ENCODE measurements at regions not wholly inside any gene's neighbourhood (a gene's known extent, or its start where the extent isn't known, plus 50 kb on each side); places are given as distances from the start of the nearest gene placed in this dataset.
A peak's percentile ranks its signal among the peaks of the same experiment; 100 is the strongest.

GRCh38 chr5:4424895-4425294 lies 715.2 kb upstream of the ADAMTS16 start:
- Mint-ChIP-seq H3K27me3 (no peaks in the 10 kb centered on the region), H3K27ac (no peak overlapping the region), H3K9me3 (peaks cover 12% of the 10 kb centered on the region), H3K4me1 (no peaks in the 10 kb centered on the region), H3K36me3 (ENCODE audit: low read depth) (no peaks in the 10 kb centered on the region), H3K4me3 (no peak overlapping the region)
- intact Hi-C loops (cut with micrococcal nuclease), result no loop called here
- DNase-seq, result no peak

GRCh38 chr5:4440536-4440935 lies 699.6 kb upstream of the ADAMTS16 start:
- Mint-ChIP-seq H3K4me3 (no peak overlapping the region), H3K36me3 (ENCODE audit: low read depth) (no peaks in the 10 kb centered on the region), H3K9me3 (peaks cover 11% of the 10 kb centered on the region), H3K4me1 (no peaks in the 10 kb centered on the region), H3K27ac (no peak overlapping the region), H3K27me3 (no peaks in the 10 kb centered on the region)
- intact Hi-C loops (cut with micrococcal nuclease), result no loop called here
- no peak for DNase-seq

- DNase-seq, result no peak
- Mint-ChIP-seq H3K27ac (no peak overlapping the region), H3K27me3 (no peaks in the 10 kb centered on the region), H3K9me3 (peaks cover 13% of the 10 kb centered on the region), H3K4me3 (no peak overlapping the region), H3K4me1 (no peaks in the 10 kb centered on the region), H3K36me3 (ENCODE audit: low read depth) (no peaks in the 10 kb centered on the region)
- intact Hi-C loops (cut with micrococcal nuclease), result no loop called here
These were observed 697.9 kb upstream of the ADAMTS16 start for GRCh38 chr5:4442221-4442620.

GRCh38 chr5:4447657-4448056 lies 692.5 kb upstream of the ADAMTS16 start:
- H3K27me3 Mint-ChIP-seq, result no peaks in the 10 kb centered on the region
- peaks cover 5% of the 10 kb centered on the region for H3K9me3 Mint-ChIP-seq
- intact Hi-C loops (cut with micrococcal nuclease), result no loop called here
- DNase-seq, result no peak
- no peaks in the 10 kb centered on the region for H3K4me1 Mint-ChIP-seq
- no peak overlapping the region for H3K4me3 Mint-ChIP-seq
- no peak overlapping the region for H3K27ac Mint-ChIP-seq
- no peaks in the 10 kb centered on the region for H3K36me3 Mint-ChIP-seq (ENCODE audit: low read depth)

GRCh38 chr5:4453655-4454054 lies 686.5 kb upstream of the ADAMTS16 start:
- no peak for DNase-seq
- no peaks in the 10 kb centered on the region for H3K36me3 Mint-ChIP-seq (ENCODE audit: low read depth)
- H3K4me3 Mint-ChIP-seq, result no peak overlapping the region
- no peak overlapping the region for H3K27ac Mint-ChIP-seq
- intact Hi-C loops (cut with micrococcal nuclease), result no loop called here
- H3K4me1 Mint-ChIP-seq, result no peaks in the 10 kb centered on the region
- no peaks in the 10 kb centered on the region for H3K27me3 Mint-ChIP-seq
- H3K9me3 Mint-ChIP-seq, result no peaks in the 10 kb centered on the region

- peaks cover 10% of the 10 kb centered on the region for H3K9me3 Mint-ChIP-seq
- H3K27me3 Mint-ChIP-seq, result no peaks in the 10 kb centered on the region
- intact Hi-C loops (cut with micrococcal nuclease), result no loop called here
- H3K36me3 Mint-ChIP-seq (ENCODE audit: low read depth), result no peaks in the 10 kb centered on the region
- no peak overlapping the region for H3K27ac Mint-ChIP-seq
- no peaks in the 10 kb centered on the region for H3K4me1 Mint-ChIP-seq
- no peak for DNase-seq
- no peak overlapping the region for H3K4me3 Mint-ChIP-seq
These were observed 660.7 kb upstream of the ADAMTS16 start for GRCh38 chr5:4479426-4479825.

- intact Hi-C loops (cut with micrococcal nuclease), result no loop called here
- Mint-ChIP-seq H3K9me3 (peaks cover 10% of the 10 kb centered on the region), H3K4me3 (no peak overlapping the region), H3K36me3 (ENCODE audit: low read depth) (no peaks in the 10 kb centered on the region), H3K4me1 (no peaks in the 10 kb centered on the region), H3K27me3 (no peaks in the 10 kb centered on the region), H3K27ac (no peak overlapping the region)
- no peak for DNase-seq
These were observed 659.4 kb upstream of the ADAMTS16 start for GRCh38 chr5:4480528-4481349.

GRCh38 chr5:4487581-4487980 lies 652.5 kb upstream of the ADAMTS16 start:
- no peaks in the 10 kb centered on the region for H3K36me3 Mint-ChIP-seq (ENCODE audit: low read depth)
- H3K4me3 Mint-ChIP-seq, result no peak overlapping the region
- peaks cover 3% of the 10 kb centered on the region for H3K9me3 Mint-ChIP-seq
- peaks cover 1% of the 10 kb centered on the region for H3K4me1 Mint-ChIP-seq
- no peaks in the 10 kb centered on the region for H3K27me3 Mint-ChIP-seq
- DNase-seq, result no peak
- H3K27ac Mint-ChIP-seq, result no peak overlapping the region
- intact Hi-C loops (cut with micrococcal nuclease), result no loop called here

GRCh38 chr5:4511996-4512656 lies 628.0 kb upstream of the ADAMTS16 start:
- intact Hi-C loops (cut with micrococcal nuclease), result no loop called here
- H3K27ac Mint-ChIP-seq, result no peak overlapping the region

GRCh38 chr5:4513381-4513780 lies 626.7 kb upstream of the ADAMTS16 start:
- no peak overlapping the region for H3K4me3 Mint-ChIP-seq
- intact Hi-C loops (cut with micrococcal nuclease), result no loop called here
- no peaks in the 10 kb centered on the region for H3K4me1 Mint-ChIP-seq
- peaks cover 4% of the 10 kb centered on the region for H3K9me3 Mint-ChIP-seq
- H3K27me3 Mint-ChIP-seq, result no peaks in the 10 kb centered on the region
- H3K27ac Mint-ChIP-seq, result no peak overlapping the region
- no peak for DNase-seq
- no peaks in the 10 kb centered on the region for H3K36me3 Mint-ChIP-seq (ENCODE audit: low read depth)

More at GRCh38 chr5:4511996-4512656, 628.0 kb upstream of the ADAMTS16 start:
- H3K4me1 Mint-ChIP-seq, result no peaks in the 10 kb centered on the region
- H3K9me3 Mint-ChIP-seq, result peaks cover 5% of the 10 kb centered on the region
- DNase-seq, result no peak
- no peak overlapping the region for H3K4me3 Mint-ChIP-seq
- H3K36me3 Mint-ChIP-seq (ENCODE audit: low read depth), result no peaks in the 10 kb centered on the region
- H3K27me3 Mint-ChIP-seq, result no peaks in the 10 kb centered on the region

- Mint-ChIP-seq H3K27ac (no peak overlapping the region), H3K4me1 (no peaks in the 10 kb centered on the region), H3K9me3 (peaks cover 4% of the 10 kb centered on the region), H3K27me3 (no peaks in the 10 kb centered on the region), H3K4me3 (no peak overlapping the region), H3K36me3 (ENCODE audit: low read depth) (no peaks in the 10 kb centered on the region)
- intact Hi-C loops (cut with micrococcal nuclease), result no loop called here
- DNase-seq, result no peak
These were observed 626.0 kb upstream of the ADAMTS16 start for GRCh38 chr5:4514067-4514648.

- DNase-seq, result no peak
- H3K4me3 Mint-ChIP-seq, result no peak overlapping the region
- peaks cover 7% of the 10 kb centered on the region for H3K9me3 Mint-ChIP-seq
- H3K27me3 Mint-ChIP-seq, result no peaks in the 10 kb centered on the region
- intact Hi-C loops (cut with micrococcal nuclease), result no loop called here
- H3K4me1 Mint-ChIP-seq, result no peaks in the 10 kb centered on the region
- H3K27ac Mint-ChIP-seq, result no peak overlapping the region
- no peaks in the 10 kb centered on the region for H3K36me3 Mint-ChIP-seq (ENCODE audit: low read depth)
These were observed 621.0 kb upstream of the ADAMTS16 start for GRCh38 chr5:4518903-4519672.

GRCh38 chr5:4520559-4520958 lies 619.6 kb upstream of the ADAMTS16 start:
- H3K4me1 Mint-ChIP-seq, result no peaks in the 10 kb centered on the region
- no peaks in the 10 kb centered on the region for H3K27me3 Mint-ChIP-seq
- H3K36me3 Mint-ChIP-seq (ENCODE audit: low read depth), result no peaks in the 10 kb centered on the region
- peaks cover 3% of the 10 kb centered on the region for H3K9me3 Mint-ChIP-seq
- no peak overlapping the region for H3K4me3 Mint-ChIP-seq
- intact Hi-C loops (cut with micrococcal nuclease), result no loop called here
- no peak overlapping the region for H3K27ac Mint-ChIP-seq
- DNase-seq, result no peak

- no peaks in the 10 kb centered on the region for H3K36me3 Mint-ChIP-seq (ENCODE audit: low read depth)
- no peaks in the 10 kb centered on the region for H3K27me3 Mint-ChIP-seq
- no peak overlapping the region for H3K4me3 Mint-ChIP-seq
- H3K9me3 Mint-ChIP-seq, result peaks cover 3% of the 10 kb centered on the region
- H3K4me1 Mint-ChIP-seq, result no peaks in the 10 kb centered on the region
- intact Hi-C loops (cut with micrococcal nuclease), result no loop called here
- peak; percentile 25 for DNase-seq
- H3K27ac Mint-ChIP-seq, result no peak overlapping the region
These were observed 617.1 kb upstream of the ADAMTS16 start for GRCh38 chr5:4523038-4523437.
